ENCODE measurements at regions not wholly inside any gene's neighbourhood (a gene's known extent, or its start where the extent isn't known, plus 50 kb on each side); places are given as distances from the start of the nearest gene placed in this dataset.

- peaks cover 11% of the 10 kb centered on the region for H3K9me3 Mint-ChIP-seq
- peaks cover 1% of the 10 kb centered on the region for H3K36me3 Mint-ChIP-seq (ENCODE audit: low read depth)
- no peak for TF ChIP-seq CTCF (IDR thresholded peaks at IDR 0.05; ENCODE audit: unreplicated experiment in 3 of 3)
- H3K27ac Mint-ChIP-seq, result no peak overlapping the region
- no peak overlapping the region for H3K4me3 Mint-ChIP-seq
- peaks cover 21% of the 10 kb centered on the region for H3K27me3 Mint-ChIP-seq (ENCODE audit: low read depth)
- peaks cover 14% of the 10 kb centered on the region for H3K4me1 Mint-ChIP-seq
Observed at GRCh38 chr1:25081496-25081895, 150.8 kb downstream of the SYF2 start.

DNA sequence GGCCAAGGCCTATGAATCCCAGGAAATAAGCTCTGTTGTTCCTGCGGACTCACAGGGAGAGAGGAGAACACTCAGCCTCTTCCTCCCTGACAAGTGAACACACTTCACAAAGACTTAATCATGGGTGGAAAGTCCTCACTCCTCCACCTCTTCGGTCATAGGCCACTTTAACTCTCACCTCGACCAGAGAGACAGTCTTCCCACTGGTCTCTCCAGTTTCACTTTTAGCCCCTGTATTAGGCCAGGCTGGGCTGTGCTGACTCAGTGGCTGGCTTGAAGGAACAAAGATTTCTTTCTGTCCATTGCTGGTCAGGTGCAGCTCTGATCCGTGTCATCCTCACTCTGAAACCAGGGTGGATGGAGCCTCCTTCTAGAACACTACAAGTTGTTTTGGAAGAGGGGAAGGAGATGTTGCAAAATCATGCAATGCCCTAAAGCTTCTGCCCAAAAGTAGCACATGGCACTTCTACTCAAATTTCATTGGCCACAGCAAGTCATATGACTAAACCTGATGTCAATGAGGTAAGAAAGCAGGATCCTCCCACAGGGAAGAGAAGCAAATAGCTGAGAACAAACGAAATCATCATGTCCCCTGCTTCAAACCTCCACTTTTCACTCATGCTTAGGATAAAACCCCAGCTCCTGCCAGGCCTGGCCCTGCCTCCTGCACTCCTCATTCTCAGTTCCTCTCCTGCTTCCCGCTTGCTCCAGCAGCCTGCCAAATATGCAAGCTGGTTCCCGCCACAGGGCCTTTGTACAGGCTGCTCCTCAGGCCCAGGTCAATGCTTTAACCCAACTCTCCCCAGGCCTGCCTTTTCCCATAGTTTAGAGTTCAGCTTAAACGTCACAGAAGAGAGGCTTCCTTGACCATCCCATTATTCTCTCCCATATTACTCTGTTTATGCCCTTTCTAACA lies 150.5 kb upstream of the RUNX3 start:
- peaks cover 17% of the 10 kb centered on the region for H3K9me3 Mint-ChIP-seq
- H3K27ac Mint-ChIP-seq, result no peak overlapping the region
- no peak overlapping the region for H3K4me3 Mint-ChIP-seq
- peaks cover 6% of the 10 kb centered on the region for H3K4me1 Mint-ChIP-seq
- peaks cover 3% of the 10 kb centered on the region for H3K36me3 Mint-ChIP-seq (ENCODE audit: low read depth)
- H3K27me3 Mint-ChIP-seq (ENCODE audit: low read depth), result peaks cover 12% of the 10 kb centered on the region
- no peak for TF ChIP-seq CTCF (IDR thresholded peaks at IDR 0.05; ENCODE audit: unreplicated experiment in 3 of 3)

GRCh38 chr1:25079048-25079447 lies 149.0 kb upstream of the RUNX3 start:
- Mint-ChIP-seq H3K9me3 (peaks cover 17% of the 10 kb centered on the region), H3K27me3 (ENCODE audit: low read depth) (peaks cover 7% of the 10 kb centered on the region), H3K4me1 (peaks cover under 1% of the 10 kb centered on the region), H3K36me3 (ENCODE audit: low read depth) (peaks cover 3% of the 10 kb centered on the region), H3K4me3 (no peak overlapping the region), H3K27ac (no peak overlapping the region)
- TF ChIP-seq CTCF (IDR thresholded peaks at IDR 0.05; ENCODE audit: unreplicated experiment in 3 of 3), result no peak

- Mint-ChIP-seq H3K4me1 (no peaks in the 10 kb centered on the region), H3K27me3 (ENCODE audit: low read depth) (peaks cover 8% of the 10 kb centered on the region)
Observed at GRCh38 chr1:25074351-25075227, 144.5 kb upstream of the RUNX3 start.

GRCh38 chr1:25073640-25074270 lies 143.7 kb upstream of the RUNX3 start:
- Mint-ChIP-seq H3K9me3 (peaks cover 13% of the 10 kb centered on the region), H3K4me3 (no peak overlapping the region), H3K36me3 (ENCODE audit: low read depth) (peaks cover 3% of the 10 kb centered on the region), H3K27ac (no peak overlapping the region), H3K4me1 (no peaks in the 10 kb centered on the region), H3K27me3 (ENCODE audit: low read depth) (peaks cover 13% of the 10 kb centered on the region)
- TF ChIP-seq CTCF (IDR thresholded peaks at IDR 0.05; ENCODE audit: unreplicated experiment in 3 of 3), result no peak

More at GRCh38 chr1:25074351-25075227, 144.5 kb upstream of the RUNX3 start:
- no peak overlapping the region for H3K27ac Mint-ChIP-seq
- TF ChIP-seq CTCF (IDR thresholded peaks at IDR 0.05; ENCODE audit: unreplicated experiment in 3 of 3), result no peak
- peaks cover 13% of the 10 kb centered on the region for H3K9me3 Mint-ChIP-seq
- H3K36me3 Mint-ChIP-seq (ENCODE audit: low read depth), result peaks cover 3% of the 10 kb centered on the region
- no peak overlapping the region for H3K4me3 Mint-ChIP-seq

Data from nephron (organoid).